GM13976 (cell line): ENCODE measurements at regions not wholly inside any gene's neighbourhood (a gene's known extent, or its start where the extent isn't known, plus 50 kb on each side); places are given as distances from the start of the nearest gene placed in this dataset.

Experiments used
- DNase-seq: peaks from one replicate; pipeline ENCODE4 v3.0.0; 2012; ENCODE audit warnings: low spot score
- in situ Hi-C: fragments of 300-500 bp; cut with MboI; formaldehyde crosslinking; loops from one replicate; pipeline ENCODE4 v1.12.0; 2022; ENCODE audit warnings: low sequenced_read_pairs, mixed read lengths, inconsistent platforms; ENCODE audit not compliant: unreplicated experiment
- TF ChIP-seq, protein P1 (sequence below): IDR thresholded peaks from 2 replicates; pipeline ENCODE4 v1.5.1; 2012; ENCODE audit warnings: borderline replicate concordance, mild to moderate bottlenecking; ENCODE audit not compliant: insufficient read depth; ENCODE audit errors: extremely low read depth, missing control alignments, control extremely low read depth

DNA sequence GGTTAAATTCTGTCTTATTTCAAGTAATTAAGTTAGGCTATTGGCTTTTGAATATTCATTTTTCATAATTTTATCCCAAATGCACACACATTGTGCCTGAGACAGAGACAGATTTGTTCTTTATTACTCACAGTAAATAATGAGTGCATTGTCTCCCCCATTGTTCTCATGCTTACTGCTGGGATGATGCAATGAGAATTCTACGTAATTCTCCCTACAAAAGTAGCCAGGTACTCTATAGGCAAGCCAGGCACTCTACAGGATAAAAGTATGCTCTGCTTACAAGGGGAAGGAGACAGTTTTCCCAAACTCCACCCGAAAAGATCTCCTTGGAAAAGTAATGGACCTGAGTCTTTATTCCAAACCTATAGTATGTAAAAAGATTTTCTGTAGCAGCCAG is 1890.7 kb upstream of the PCDH10 start:
- in situ Hi-C loops, result no loop called here
- DNase-seq, result no peak
- TF ChIP-seq, protein P1, sequence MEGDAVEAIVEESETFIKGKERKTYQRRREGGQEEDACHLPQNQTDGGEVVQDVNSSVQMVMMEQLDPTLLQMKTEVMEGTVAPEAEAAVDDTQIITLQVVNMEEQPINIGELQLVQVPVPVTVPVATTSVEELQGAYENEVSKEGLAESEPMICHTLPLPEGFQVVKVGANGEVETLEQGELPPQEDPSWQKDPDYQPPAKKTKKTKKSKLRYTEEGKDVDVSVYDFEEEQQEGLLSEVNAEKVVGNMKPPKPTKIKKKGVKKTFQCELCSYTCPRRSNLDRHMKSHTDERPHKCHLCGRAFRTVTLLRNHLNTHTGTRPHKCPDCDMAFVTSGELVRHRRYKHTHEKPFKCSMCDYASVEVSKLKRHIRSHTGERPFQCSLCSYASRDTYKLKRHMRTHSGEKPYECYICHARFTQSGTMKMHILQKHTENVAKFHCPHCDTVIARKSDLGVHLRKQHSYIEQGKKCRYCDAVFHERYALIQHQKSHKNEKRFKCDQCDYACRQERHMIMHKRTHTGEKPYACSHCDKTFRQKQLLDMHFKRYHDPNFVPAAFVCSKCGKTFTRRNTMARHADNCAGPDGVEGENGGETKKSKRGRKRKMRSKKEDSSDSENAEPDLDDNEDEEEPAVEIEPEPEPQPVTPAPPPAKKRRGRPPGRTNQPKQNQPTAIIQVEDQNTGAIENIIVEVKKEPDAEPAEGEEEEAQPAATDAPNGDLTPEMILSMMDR, result no peak

DNA sequence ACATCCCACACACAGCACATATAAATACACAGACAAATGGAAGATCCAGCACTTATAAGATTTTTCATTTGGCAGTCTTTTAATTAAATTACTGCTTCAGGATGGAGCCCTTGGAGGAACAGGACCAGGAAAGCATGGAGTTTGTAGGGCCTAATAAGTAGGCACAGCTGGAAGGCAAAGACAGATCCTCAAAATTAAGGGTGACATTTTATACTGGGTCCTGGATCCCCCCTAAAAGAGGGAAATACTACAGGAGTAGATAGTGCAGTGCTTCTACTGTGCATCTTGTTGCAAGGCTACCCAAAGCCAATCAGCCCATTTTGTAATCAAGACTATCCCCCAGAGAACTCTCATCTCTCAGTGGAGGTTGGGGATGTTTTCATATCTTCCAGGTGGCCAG is 1860.7 kb upstream of the PCDH10 start:
- no peak for DNase-seq
- TF ChIP-seq, protein P1, result no peak
- in situ Hi-C loops, result no loop called here

- no peak for DNase-seq
- TF ChIP-seq, protein P1, result no peak
- in situ Hi-C loops, result no loop called here
These were observed 1852.9 kb upstream of the PCDH10 start for GRCh38 chr4:131296192-131296591.

- no peak for DNase-seq
- TF ChIP-seq, protein P1, result no peak
- in situ Hi-C loops, result no loop called here
These were observed 1847.0 kb upstream of the PCDH10 start for GRCh38 chr4:131302108-131302507.

- TF ChIP-seq, protein P1, result no peak
- in situ Hi-C loops, result no loop called here
- DNase-seq, result no peak
These were observed 1844.4 kb upstream of the PCDH10 start for GRCh38 chr4:131304686-131305085.

- DNase-seq, result no peak
- in situ Hi-C loops, result no loop called here
- TF ChIP-seq, protein P1, result no peak
These were observed 1839.5 kb upstream of the PCDH10 start for GRCh38 chr4:131309628-131310027.

- DNase-seq, result no peak
- in situ Hi-C loops, result no loop called here
- TF ChIP-seq, protein P1, result no peak
These were observed 1833.0 kb upstream of the PCDH10 start for GRCh38 chr4:131316086-131316485.
